GM23338 (cell line): ENCODE measurements at regions not wholly inside any gene's neighbourhood (a gene's known extent, or its start where the extent isn't known, plus 50 kb on each side); places are given as distances from the start of the nearest gene placed in this dataset.

ENCODE experiments used
- ATAC-seq: fragments of 200-7000 bp; cut with Tn5 transposase; 3 replicates; pipeline ENCODE4 v1.9.1; 2020
- DNase-seq: peaks from one replicate; pipeline ENCODE4 v3.0.0-alpha.2; 2015; ENCODE audit warnings: low spot score
- H2AFZ ChIP-seq: fragments of 200-600 bp; sonication (generic); 2 replicates; pipeline ENCODE4 v1.8.0; 2016; ENCODE audit warnings: antibody characterized with exemption, mild to moderate bottlenecking, moderate library complexity
- H3F3A ChIP-seq: fragments of 200-600 bp; sonication (generic); replicated peaks from 2 replicates; pipeline ENCODE4 v1.8.0; 2017; ENCODE audit warnings: antibody characterized with exemption, mixed run types, low read depth
- H3K27ac ChIP-seq: fragments of 200-600 bp; sonication (generic); 2 replicates; pipeline ENCODE4 v1.6.1; 2016; ENCODE audit warnings: low read depth
- H3K27me3 ChIP-seq: fragments of 200-600 bp; sonication (generic); 2 replicates; pipeline ENCODE4 v1.8.0; 2016; ENCODE audit warnings: mild to moderate bottlenecking, mixed run types, moderate library complexity; ENCODE audit not compliant: insufficient read depth
- H3K36me3 ChIP-seq: fragments of 200-600 bp; sonication (generic); 2 replicates; pipeline ENCODE4 v1.8.0; 2016; ENCODE audit warnings: mild to moderate bottlenecking; ENCODE audit not compliant: insufficient read depth
- H3K4me1 ChIP-seq: fragments of 200-600 bp; sonication (generic); 2 replicates; pipeline ENCODE4 v1.8.0; 2016; ENCODE audit warnings: mild to moderate bottlenecking, moderate library complexity; ENCODE audit not compliant: insufficient read depth
- H3K4me2 ChIP-seq: fragments of 200-600 bp; sonication (generic); 2 replicates; pipeline ENCODE4 v1.7.1; 2017; ENCODE audit warnings: mixed run types
- H3K4me3 ChIP-seq: fragments of 200-600 bp; sonication (generic); 2 replicates; pipeline ENCODE4 v1.6.1; 2016; ENCODE audit warnings: mixed run types
- H3K79me2 ChIP-seq: fragments of 200-600 bp; sonication (generic); replicated peaks from 2 replicates; pipeline ENCODE4 v1.8.0; 2017; ENCODE audit warnings: mild to moderate bottlenecking; ENCODE audit not compliant: insufficient read depth
- H3K9me2 ChIP-seq: fragments of 200-600 bp; sonication (generic); 2 replicates; pipeline ENCODE4 v1.8.0; 2017; ENCODE audit not compliant: insufficient read depth
- H4K20me1 ChIP-seq: fragments of 200-600 bp; sonication (generic); replicated peaks from 2 replicates; pipeline ENCODE4 v1.8.0; 2017; ENCODE audit warnings: mild to moderate bottlenecking; ENCODE audit not compliant: insufficient read depth
- H3K27ac Mint-ChIP-seq: 2 replicates; pipeline ENCODE4 v1.8.0; 2020; ENCODE audit warnings: inconsistent platforms, mild to moderate bottlenecking, moderate library complexity, mixed read lengths
- H3K27me3 Mint-ChIP-seq: 3 replicates; pipeline ENCODE4 v1.8.0; 2022; ENCODE audit warnings: low read depth, mild to moderate bottlenecking, moderate library complexity, mixed read lengths, inconsistent platforms; ENCODE audit not compliant: insufficient read depth, poor library complexity
- H3K36me3 Mint-ChIP-seq: 3 replicates; pipeline ENCODE4 v1.8.0; 2021; ENCODE audit warnings: low read depth, mild to moderate bottlenecking, inconsistent platforms, moderate library complexity, mixed read lengths
- H3K4me1 Mint-ChIP-seq: 3 replicates; pipeline ENCODE4 v1.8.0; 2020; ENCODE audit warnings: mild to moderate bottlenecking, inconsistent platforms, mixed read lengths
- H3K4me3 Mint-ChIP-seq: 3 replicates; pipeline ENCODE4 v1.8.0; 2021; ENCODE audit warnings: moderate library complexity, mild to moderate bottlenecking, inconsistent platforms, mixed read lengths
- H3K9me3 Mint-ChIP-seq: 3 replicates; pipeline ENCODE4 v1.8.0; 2020; ENCODE audit warnings: moderate library complexity, mild to moderate bottlenecking, inconsistent platforms, mixed read lengths
- CREB1 ChIP-seq: fragments of 250-450 bp; sonication (Bioruptor Pico); IDR thresholded peaks from 2 replicates; pipeline ENCODE4 v1.5.0; 2020; ENCODE audit warnings: low read depth, mild to moderate bottlenecking, moderate library complexity
- CTCF ChIP-seq, 2 experiments: fragments of 200-600 bp in 1 of 2; sonication (generic) in 1 of 2; conservative IDR thresholded peaks; 2 replicates each; pipeline versions ENCODE4 v1.5.1 to v1.6.1; 2016 to 2017; ENCODE audit warnings: antibody characterized with exemption in 2 of 2, low read depth in 2 of 2, mild to moderate bottlenecking in 2 of 2, moderate library complexity in 1 of 2
- ETS1 ChIP-seq: IDR thresholded peaks from 2 replicates; pipeline ENCODE4 v1.6.1; 2016; ENCODE audit warnings: antibody characterized with exemption
- EZH2 ChIP-seq: fragments of 200-600 bp; sonication (generic); IDR thresholded peaks from one replicate; pipeline ENCODE4 v1.8.0; 2017; ENCODE audit warnings: antibody characterized with exemption, mild to moderate bottlenecking, low read depth; ENCODE audit not compliant: unreplicated experiment
- EZH2phosphoT487 ChIP-seq: fragments of 200-600 bp; sonication (generic); IDR thresholded peaks from one replicate; pipeline ENCODE4 v1.8.1; 2018; ENCODE audit warnings: antibody characterized with exemption; ENCODE audit not compliant: unreplicated experiment
- JUNB ChIP-seq: IDR thresholded peaks from one replicate; pipeline ENCODE4 v1.6.1; 2016; ENCODE audit warnings: antibody characterized with exemption; ENCODE audit not compliant: unreplicated experiment
- NANOG ChIP-seq: IDR thresholded peaks from 2 replicates; pipeline ENCODE4 v1.6.1; 2016; ENCODE audit warnings: antibody characterized with exemption, borderline replicate concordance
- POLR2AphosphoS5 ChIP-seq: IDR thresholded peaks from 2 replicates; pipeline ENCODE4 v1.6.1; 2016; ENCODE audit warnings: antibody characterized with exemption, low read depth
- REST ChIP-seq: IDR thresholded peaks from one replicate; pipeline ENCODE4 v1.6.1; 2018; ENCODE audit warnings: antibody characterized with exemption; ENCODE audit not compliant: unreplicated experiment
- STAT1 ChIP-seq: IDR thresholded peaks from one replicate; pipeline ENCODE4 v1.6.1; 2016; ENCODE audit warnings: antibody characterized with exemption; ENCODE audit not compliant: unreplicated experiment
- ZNF114 ChIP-seq: fragments of 250-450 bp; sonication (Bioruptor Pico); IDR thresholded peaks from 2 replicates; pipeline ENCODE4 v1.5.0; 2020; ENCODE audit warnings: mild to moderate bottlenecking, moderate library complexity
- ZNF331 ChIP-seq: fragments of 250-450 bp; sonication (Bioruptor Pico); IDR thresholded peaks from 2 replicates; pipeline ENCODE4 v1.5.0; 2020; ENCODE audit warnings: low read depth, mild to moderate bottlenecking, moderate library complexity
- ZNF462 ChIP-seq: fragments of 250-450 bp; sonication (Bioruptor Pico); IDR thresholded peaks from 2 replicates; pipeline ENCODE4 v1.5.0; 2020; ENCODE audit warnings: mild to moderate bottlenecking, moderate library complexity

- no peak for DNase-seq
- Histone ChIP-seq H4K20me1 (no peaks in the 10 kb centered on the region), H3K4me1 (0 out of 2 replicates have a peak, but pooled peaks cover under 1% of the 10 kb centered on the region), H2AFZ (no peak overlapping the region), H3F3A (no peaks in the 10 kb centered on the region), H3K36me3 (no peaks in the 10 kb centered on the region), H3K4me2 (no peak overlapping the region), H3K9me2 (no peaks in the 10 kb centered on the region), H3K27me3 (no peaks in the 10 kb centered on the region), H3K4me3 (no peak overlapping the region), H3K79me2 (no peaks in the 10 kb centered on the region), H3K27ac (no peak overlapping the region)
- Mint-ChIP-seq H3K27ac (no peak overlapping the region), H3K36me3 (no peaks in the 10 kb centered on the region), H3K9me3 (no peaks in the 10 kb centered on the region; the same call in none of the 3 replicates), H3K27me3 (peaks cover 3% of the 10 kb centered on the region), H3K4me3 (no peak overlapping the region), H3K4me1 (peaks cover 6% of the 10 kb centered on the region)
- ATAC-seq, result no peak
- TF ChIP-seq CTCF (conservative IDR thresholded peaks at IDR 0.05; ENCODE audit: low read depth in 2 of 2), result no peak
- TF ChIP-seq NANOG, result no peak
- no peak for TF ChIP-seq ETS1
- no peak for TF ChIP-seq CREB1 (CRISPR knock-in tag)
- no peak for TF ChIP-seq EZH2
- no peak for TF ChIP-seq REST
- no peak for TF ChIP-seq ZNF331 (CRISPR knock-in tag)
- TF ChIP-seq ZNF462 (CRISPR knock-in tag), result no peak
- TF ChIP-seq EZH2phosphoT487, result no peak
- no peak for TF ChIP-seq ZNF114 (CRISPR knock-in tag)
- TF ChIP-seq JUNB, result no peak
- no peak for TF ChIP-seq POLR2AphosphoS5
- no peak for TF ChIP-seq STAT1
Measured at GRCh38 chr5:175381130-175381529, 62.9 kb downstream of the DRD1 start.
